ENCODE measurements at regions not wholly inside any gene's neighbourhood (a gene's known extent, or its start where the extent isn't known, plus 50 kb on each side); places are given as distances from the start of the nearest gene placed in this dataset.
"Not testable (repeated sequence)": the region's sequence is repeated elsewhere in the genome, so short reads cannot be mapped to it uniquely, and the experiment has no call there.

GRCh38 chr13:93039131-93039530 is 187.5 kb upstream of the GPC6 start:
- no peaks in the 10 kb centered on the region for H3K36me3 Mint-ChIP-seq (ENCODE audit: insufficient read depth)
- ATAC-seq, result no peak
- no peaks in the 10 kb centered on the region for H3K4me1 Mint-ChIP-seq (ENCODE audit: low read depth)
- H3K27me3 Mint-ChIP-seq (ENCODE audit: low read depth), result no peaks in the 10 kb centered on the region
- no peak overlapping the region for H3K4me3 Mint-ChIP-seq
- no peak for DNase-seq
- no peaks in the 10 kb centered on the region for H3K9me3 Mint-ChIP-seq

DNA sequence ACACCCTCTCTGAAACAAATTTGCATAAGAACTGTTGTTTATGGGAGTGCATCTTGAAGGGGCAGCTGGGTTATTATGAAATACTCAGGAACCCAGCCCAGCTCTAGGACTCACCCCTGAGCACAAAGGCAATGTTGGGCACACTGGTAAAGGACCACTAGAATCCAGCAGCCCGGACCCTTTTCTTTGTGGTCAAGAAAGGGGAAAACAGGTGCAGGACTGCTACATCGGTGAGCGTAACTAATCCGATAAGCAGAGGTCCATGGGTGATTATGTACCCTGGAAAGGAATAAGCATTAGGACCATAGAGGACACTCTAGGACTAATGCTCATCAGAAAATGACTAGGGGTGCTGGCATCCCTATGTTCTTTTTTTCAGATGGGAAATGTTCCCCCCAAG is 185.0 kb upstream of the GPC6 start:
- not testable (repeated sequence) for H3K4me1 Mint-ChIP-seq (ENCODE audit: low read depth); H3K27me3 Mint-ChIP-seq (ENCODE audit: low read depth); H3K9me3 Mint-ChIP-seq; H3K4me3 Mint-ChIP-seq; ATAC-seq; H3K36me3 Mint-ChIP-seq (ENCODE audit: insufficient read depth); DNase-seq

GRCh38 chr13:93045836-93046235 is 180.8 kb upstream of the GPC6 start:
- DNase-seq, result no peak
- H3K4me1 Mint-ChIP-seq (ENCODE audit: low read depth), result no peaks in the 10 kb centered on the region
- H3K27me3 Mint-ChIP-seq (ENCODE audit: low read depth), result no peaks in the 10 kb centered on the region

GRCh38 chr13:93055233-93055632 is 171.4 kb upstream of the GPC6 start:
- Mint-ChIP-seq H3K27me3 (ENCODE audit: low read depth) (no peaks in the 10 kb centered on the region), H3K4me1 (ENCODE audit: low read depth) (no peaks in the 10 kb centered on the region), H3K36me3 (ENCODE audit: insufficient read depth) (no peaks in the 10 kb centered on the region), H3K4me3 (no peak overlapping the region), H3K9me3 (peaks cover 4% of the 10 kb centered on the region)
- ATAC-seq (no peak), DNase-seq (no peak)

More at GRCh38 chr13:93045836-93046235, 180.8 kb upstream of the GPC6 start:
- no peak for ATAC-seq
- no peak overlapping the region for H3K4me3 Mint-ChIP-seq
- no peaks in the 10 kb centered on the region for H3K36me3 Mint-ChIP-seq (ENCODE audit: insufficient read depth)
- H3K9me3 Mint-ChIP-seq, result peaks cover 5% of the 10 kb centered on the region

GRCh38 chr13:93058301-93058700 is 168.3 kb upstream of the GPC6 start:
- no peak for ATAC-seq
- H3K36me3 Mint-ChIP-seq (ENCODE audit: insufficient read depth), result no peaks in the 10 kb centered on the region
- no peak overlapping the region for H3K4me3 Mint-ChIP-seq
- no peaks in the 10 kb centered on the region for H3K4me1 Mint-ChIP-seq (ENCODE audit: low read depth)
- H3K9me3 Mint-ChIP-seq, result no peaks in the 10 kb centered on the region
- no peak for DNase-seq
- H3K27me3 Mint-ChIP-seq (ENCODE audit: low read depth), result no peaks in the 10 kb centered on the region

DNA sequence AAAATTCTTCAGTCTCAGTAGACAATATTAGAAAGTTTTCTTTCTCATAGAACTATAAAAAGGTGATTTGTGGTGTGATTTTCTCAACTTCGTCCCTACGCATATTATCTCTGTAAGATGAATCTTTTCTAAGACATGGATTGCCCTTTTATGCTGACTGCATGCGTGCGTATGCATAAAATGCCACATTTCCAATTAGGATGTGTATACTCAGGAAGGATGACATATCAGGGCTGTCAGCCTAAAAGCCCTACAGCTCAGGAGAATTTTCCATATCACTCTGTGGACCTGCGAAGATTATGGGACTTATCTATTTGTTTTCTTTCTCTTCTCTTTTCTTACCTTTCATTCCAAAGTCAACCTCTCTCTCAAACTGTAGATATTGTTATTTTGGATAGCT is 166.5 kb upstream of the GPC6 start:
- Mint-ChIP-seq H3K4me1 (ENCODE audit: low read depth) (no peaks in the 10 kb centered on the region), H3K4me3 (no peak overlapping the region), H3K27me3 (ENCODE audit: low read depth) (no peaks in the 10 kb centered on the region), H3K9me3 (no peaks in the 10 kb centered on the region), H3K36me3 (ENCODE audit: insufficient read depth) (no peaks in the 10 kb centered on the region)
- DNase-seq, result no peak
- no peak for ATAC-seq

GRCh38 chr13:93066187-93066586 is 160.4 kb upstream of the GPC6 start:
- no peaks in the 10 kb centered on the region for H3K36me3 Mint-ChIP-seq (ENCODE audit: insufficient read depth)
- peaks cover 3% of the 10 kb centered on the region for H3K9me3 Mint-ChIP-seq
- DNase-seq (no peak), ATAC-seq (no peak)
- H3K27me3 Mint-ChIP-seq (ENCODE audit: low read depth), result no peaks in the 10 kb centered on the region
- no peaks in the 10 kb centered on the region for H3K4me1 Mint-ChIP-seq (ENCODE audit: low read depth)
- no peak overlapping the region for H3K4me3 Mint-ChIP-seq

- no peaks in the 10 kb centered on the region for H3K27me3 Mint-ChIP-seq (ENCODE audit: low read depth)
- no peaks in the 10 kb centered on the region for H3K4me1 Mint-ChIP-seq (ENCODE audit: low read depth)
- DNase-seq, result no peak
- H3K4me3 Mint-ChIP-seq, result no peak overlapping the region
- no peaks in the 10 kb centered on the region for H3K9me3 Mint-ChIP-seq
- ATAC-seq, result no peak
- H3K36me3 Mint-ChIP-seq (ENCODE audit: insufficient read depth), result no peaks in the 10 kb centered on the region
Observed at GRCh38 chr13:93079294-93079693, 147.3 kb upstream of the GPC6 start.

DNA sequence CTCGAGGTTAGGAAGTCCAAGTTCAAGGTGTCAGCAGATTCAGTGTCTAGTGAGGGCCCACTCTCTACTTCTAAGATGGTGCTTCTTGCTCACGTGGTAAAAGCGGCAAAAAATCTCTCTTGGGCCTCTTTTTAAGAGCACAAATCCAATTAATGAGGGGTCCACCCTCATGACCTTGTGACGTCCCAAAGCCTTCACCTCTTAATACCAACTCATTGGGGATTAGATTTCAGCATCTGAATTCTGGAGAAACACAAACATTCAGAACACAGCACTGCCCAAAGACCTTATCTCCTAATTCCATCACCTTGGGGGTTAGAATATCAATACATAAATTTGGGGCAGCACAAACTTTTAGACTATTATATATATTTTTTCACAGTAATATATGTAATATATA is 146.4 kb upstream of the GPC6 start:
- ATAC-seq (no peak), DNase-seq (no peak)
- Mint-ChIP-seq H3K4me3 (no peak overlapping the region), H3K9me3 (no peaks in the 10 kb centered on the region), H3K27me3 (ENCODE audit: low read depth) (no peaks in the 10 kb centered on the region), H3K4me1 (ENCODE audit: low read depth) (no peaks in the 10 kb centered on the region), H3K36me3 (ENCODE audit: insufficient read depth) (no peaks in the 10 kb centered on the region)

DNA sequence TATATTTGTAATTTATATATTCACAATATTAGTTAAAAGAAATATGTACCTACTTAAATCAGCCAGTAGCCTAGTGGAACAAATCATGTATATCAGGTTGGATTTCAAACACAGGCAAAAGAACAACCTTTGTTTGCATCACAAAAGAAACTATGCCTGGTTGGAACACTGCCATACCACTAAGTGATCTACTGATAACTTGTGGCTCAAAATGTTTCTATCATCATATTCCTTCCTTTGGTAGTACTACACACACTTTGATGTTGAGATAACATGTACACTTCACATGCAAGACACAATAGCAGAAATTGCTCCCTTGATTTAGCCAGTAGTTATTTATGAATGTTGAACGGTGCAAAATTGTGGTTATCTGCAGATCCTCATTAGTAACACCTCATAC is 146.0 kb upstream of the GPC6 start:
- Mint-ChIP-seq H3K4me3 (no peak overlapping the region), H3K27me3 (ENCODE audit: low read depth) (no peaks in the 10 kb centered on the region), H3K4me1 (ENCODE audit: low read depth) (no peaks in the 10 kb centered on the region), H3K36me3 (ENCODE audit: insufficient read depth) (no peaks in the 10 kb centered on the region), H3K9me3 (no peaks in the 10 kb centered on the region)
- no peak for ATAC-seq
- DNase-seq, result no peak

- H3K4me3 Mint-ChIP-seq, result no peak overlapping the region
- H3K4me1 Mint-ChIP-seq (ENCODE audit: low read depth), result no peaks in the 10 kb centered on the region
- H3K36me3 Mint-ChIP-seq (ENCODE audit: insufficient read depth), result no peaks in the 10 kb centered on the region
- no peaks in the 10 kb centered on the region for H3K9me3 Mint-ChIP-seq
- H3K27me3 Mint-ChIP-seq (ENCODE audit: low read depth), result no peaks in the 10 kb centered on the region
- DNase-seq (no peak), ATAC-seq (no peak)
Observed at GRCh38 chr13:93086329-93086728, 140.3 kb upstream of the GPC6 start.

- H3K36me3 Mint-ChIP-seq (ENCODE audit: insufficient read depth), result no peaks in the 10 kb centered on the region
- H3K4me1 Mint-ChIP-seq (ENCODE audit: low read depth), result no peaks in the 10 kb centered on the region
- H3K27me3 Mint-ChIP-seq (ENCODE audit: low read depth), result no peaks in the 10 kb centered on the region
- H3K4me3 Mint-ChIP-seq, result no peak overlapping the region
- DNase-seq (no peak), ATAC-seq (no peak)
- H3K9me3 Mint-ChIP-seq, result no peaks in the 10 kb centered on the region
Observed at GRCh38 chr13:93098972-93099371, 127.6 kb upstream of the GPC6 start.

- Mint-ChIP-seq H3K4me3 (no peak overlapping the region), H3K9me3 (no peaks in the 10 kb centered on the region), H3K36me3 (ENCODE audit: insufficient read depth) (no peaks in the 10 kb centered on the region), H3K27me3 (ENCODE audit: low read depth) (no peaks in the 10 kb centered on the region), H3K4me1 (ENCODE audit: low read depth) (no peaks in the 10 kb centered on the region)
- DNase-seq, result no peak
- ATAC-seq, result no peak
Observed at GRCh38 chr13:93101226-93101734, 125.3 kb upstream of the GPC6 start.

DNA sequence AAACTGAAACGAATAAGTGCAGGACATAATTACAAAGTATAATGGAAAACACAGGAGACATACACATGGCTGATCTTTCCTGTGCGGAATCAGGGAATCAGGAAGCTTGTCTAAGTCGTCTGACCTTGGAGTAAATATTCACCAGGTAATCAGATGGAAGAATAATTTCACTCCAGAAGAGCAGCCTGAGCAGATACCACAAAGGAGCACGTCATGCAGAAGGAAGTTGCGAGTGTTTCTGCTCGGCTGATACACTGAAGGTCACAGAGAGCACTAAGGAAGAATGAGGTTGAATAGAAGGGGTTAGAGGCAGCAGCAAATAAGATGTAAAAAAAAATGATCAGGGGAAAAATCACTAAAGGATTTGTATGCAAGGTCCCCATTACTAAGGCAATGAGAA is 122.3 kb upstream of the GPC6 start:
- ATAC-seq, result no peak
- no peaks in the 10 kb centered on the region for H3K4me1 Mint-ChIP-seq (ENCODE audit: low read depth)
- no peak for DNase-seq
- H3K9me3 Mint-ChIP-seq, result no peaks in the 10 kb centered on the region
- no peak overlapping the region for H3K4me3 Mint-ChIP-seq
- H3K27me3 Mint-ChIP-seq (ENCODE audit: low read depth), result no peaks in the 10 kb centered on the region
- H3K36me3 Mint-ChIP-seq (ENCODE audit: insufficient read depth), result no peaks in the 10 kb centered on the region

GRCh38 chr13:93108111-93108601 is 118.5 kb upstream of the GPC6 start:
- H3K9me3 Mint-ChIP-seq, result no peaks in the 10 kb centered on the region
- DNase-seq (no peak), ATAC-seq (no peak)
- no peak overlapping the region for H3K4me3 Mint-ChIP-seq
- no peaks in the 10 kb centered on the region for H3K36me3 Mint-ChIP-seq (ENCODE audit: insufficient read depth)
- H3K27me3 Mint-ChIP-seq (ENCODE audit: low read depth), result no peaks in the 10 kb centered on the region
- H3K4me1 Mint-ChIP-seq (ENCODE audit: low read depth), result no peaks in the 10 kb centered on the region

- no peaks in the 10 kb centered on the region for H3K36me3 Mint-ChIP-seq (ENCODE audit: insufficient read depth)
- ATAC-seq (no peak), DNase-seq (no peak)
- no peaks in the 10 kb centered on the region for H3K4me1 Mint-ChIP-seq (ENCODE audit: low read depth)
- no peak overlapping the region for H3K4me3 Mint-ChIP-seq
- peaks cover 10% of the 10 kb centered on the region for H3K9me3 Mint-ChIP-seq
- H3K27me3 Mint-ChIP-seq (ENCODE audit: low read depth), result no peaks in the 10 kb centered on the region
Observed at GRCh38 chr13:93116809-93117208, 109.8 kb upstream of the GPC6 start.

All from activated T-cell treated with anti-CD3 and anti-CD28 coated beads, Interleukin-2, amount 50 U/mL, for 4 hours (primary cell).